HepG2 (cell line): ENCODE measurements at regions not wholly inside any gene's neighbourhood (a gene's known extent, or its start where the extent isn't known, plus 50 kb on each side); places are given as distances from the start of the nearest gene placed in this dataset.

Experiments
- ATAC-seq: fragments of 200-7000 bp; cut with Tn5 transposase; 3 replicates; pipeline ENCODE4 v1.9.1; 2020; ENCODE audit warnings: mild to moderate bottlenecking, moderate library complexity
- BruUV-seq: library from RNA; stranded (reverse); fragments of 400-500 nt; replicated peaks from 2 replicates; lab custom pipeline; 2021; lab: Mats Ljungman, UMichigan
- CTCF ChIA-PET: fragments of 300-600 bp; formaldehyde crosslinking; extraction: SDS; loops from one replicate; lab custom pipeline; 2021; ENCODE audit warnings: low total read pairs, inconsistent platforms, low intra/inter-chr PET ratio; lab: Yijun Ruan, JAX
- POLR2A ChIA-PET: fragments of 350-600 bp; sonication (Branson Sonifier 250); formaldehyde crosslinking; loops from one replicate; lab custom pipeline; 2020; ENCODE audit warnings: antibody characterized with exemption, inconsistent platforms; lab: Yijun Ruan, JAX
- DNase-seq: peaks from one replicate; pipeline ENCODE4 v3.0.0-alpha.2; 2015; ENCODE audit warnings: low spot score
- FAIRE-seq: peaks from 3 replicates; lab custom pipeline; 2011; peaks lifted over from hg19 to GRCh38; lab: Jason Lieb, UNC
- H2AFZ ChIP-seq: one replicate; pipeline ENCODE4 v1.6.1; 2011; ENCODE audit warnings: low read length, inconsistent platforms
- H3K27ac ChIP-seq: fragments of 300-600 bp; 3 replicates; pipeline ENCODE4 v1.8.0; 2011; ENCODE audit warnings: mixed run types, mild to moderate bottlenecking, mixed read lengths, low read length, inconsistent platforms; ENCODE audit not compliant: insufficient read depth; ENCODE audit errors: extremely low read length
- H3K27me3 ChIP-seq, 2 experiments: fragments of 200-600 bp in 1 of 2; 2 replicates in 1 of 2; 3 replicates in 1 of 2; pipeline versions ENCODE4 v1.6.0 to v1.8.0; 2011; ENCODE audit warnings: low read length in 2 of 2, mild to moderate bottlenecking in 2 of 2, moderate library complexity in 2 of 2, inconsistent platforms in 1 of 2; ENCODE audit not compliant: insufficient read depth in 2 of 2, control insufficient read depth in 1 of 2
- H3K36me3 ChIP-seq, 2 experiments: fragments of 200-600 bp in 1 of 2; replicated peaks in 1 of 2; 2 replicates in 1 of 2; 3 replicates in 1 of 2; pipeline versions ENCODE4 v1.5.1 to v1.8.0; 2011; ENCODE audit warnings: low read length in 2 of 2, inconsistent platforms in 1 of 2; ENCODE audit not compliant: insufficient read depth in 2 of 2, control insufficient read depth in 1 of 2
- H3K4me1 ChIP-seq: 2 replicates; pipeline ENCODE4 v1.5.1; 2012; ENCODE audit warnings: low read length, inconsistent platforms; ENCODE audit not compliant: insufficient read depth
- H3K4me2 ChIP-seq: 2 replicates; pipeline ENCODE4 v1.6.0; 2011; ENCODE audit warnings: low read depth, low read length, inconsistent platforms
- H3K4me3 ChIP-seq, 3 experiments: fragments of 200-600 bp in 1 of 3; sonication (generic), shearing (Covaris generic) in 1 of 3; replicated peaks in 1 of 3; 2 replicates each; pipeline ENCODE4 v1.5.1; 2011 to 2016; ENCODE audit warnings: low read length in 3 of 3, inconsistent platforms in 2 of 3, low read depth in 2 of 3, mild to moderate bottlenecking in 2 of 3, control low read depth in 1 of 3, mixed read lengths in 1 of 3; ENCODE audit not compliant: insufficient read depth in 1 of 3
- H3K79me2 ChIP-seq: one replicate; pipeline ENCODE4 v1.6.1; 2011; ENCODE audit warnings: low read length, inconsistent platforms; ENCODE audit not compliant: insufficient read depth
- H3K9ac ChIP-seq: 2 replicates; pipeline ENCODE4 v1.6.0; 2011; ENCODE audit warnings: mild to moderate bottlenecking, low read depth, low read length, inconsistent platforms; ENCODE audit not compliant: insufficient read depth
- H3K9me3 ChIP-seq: 2 replicates; pipeline ENCODE4 v1.5.1; 2012; ENCODE audit warnings: mild to moderate bottlenecking, low read length
- H4K20me1 ChIP-seq: 2 replicates; pipeline ENCODE4 v1.6.0; 2011; ENCODE audit warnings: inconsistent platforms, mild to moderate bottlenecking, low read length, moderate library complexity; ENCODE audit not compliant: insufficient read depth
- ARHGAP35 ChIP-seq: sonication (generic); formaldehyde crosslinking; IDR thresholded peaks from 2 replicates; pipeline ENCODE4 v1.9.0; 2022; ENCODE audit warnings: mild to moderate bottlenecking, inconsistent platforms, moderate library complexity, missing genetic modification reagents, borderline replicate concordance
- ATF1 ChIP-seq: IDR thresholded peaks from 2 replicates; pipeline ENCODE4 v1.6.1; 2016; ENCODE audit warnings: mild to moderate bottlenecking, control low read depth
- CCDC6 ChIP-seq: sonication (generic); formaldehyde crosslinking; IDR thresholded peaks from 2 replicates; pipeline ENCODE4 v1.8.1; 2022; ENCODE audit warnings: mild to moderate bottlenecking, missing genetic modification reagents, moderate library complexity
- CENPT ChIP-seq: sonication (generic); formaldehyde crosslinking; IDR thresholded peaks from 2 replicates; pipeline ENCODE4 v1.8.0; 2022; ENCODE audit warnings: low read depth, mild to moderate bottlenecking, moderate library complexity, missing genetic modification reagents
- DNMT3B ChIP-seq: conservative IDR thresholded peaks from 2 replicates; pipeline ENCODE4 v1.6.1; 2016; ENCODE audit warnings: missing biosample characterization, control low read depth
- FOXJ3 ChIP-seq: sonication (generic); formaldehyde crosslinking; IDR thresholded peaks from 2 replicates; pipeline ENCODE4 v1.4.0; 2020; ENCODE audit warnings: missing genetic modification reagents, mild to moderate bottlenecking, borderline replicate concordance
- GZF1 ChIP-seq: sonication (generic); formaldehyde crosslinking; IDR thresholded peaks from 2 replicates; pipeline ENCODE4 v1.5.1; 2020; ENCODE audit warnings: mild to moderate bottlenecking, missing genetic modification reagents
- MAF1 ChIP-seq: sonication (generic); formaldehyde crosslinking; IDR thresholded peaks from 2 replicates; pipeline ENCODE4 v1.5.0; 2020; ENCODE audit warnings: missing genetic modification reagents, borderline replicate concordance
- SMYD3 ChIP-seq: sonication (generic); formaldehyde crosslinking; IDR thresholded peaks from 2 replicates; pipeline ENCODE4 v1.8.1; 2023; ENCODE audit warnings: mild to moderate bottlenecking, missing genetic modification reagents
- TBP ChIP-seq: sonication (generic); formaldehyde crosslinking; IDR thresholded peaks from 2 replicates; pipeline ENCODE4 v1.5.0; 2020; ENCODE audit warnings: missing genetic modification reagents
- ZNF556 ChIP-seq: sonication (generic); formaldehyde crosslinking; IDR thresholded peaks from 2 replicates; pipeline ENCODE4 v1.4.0; 2020; ENCODE audit warnings: mild to moderate bottlenecking, missing genetic modification reagents, borderline replicate concordance
- WGBS: methylation state at CpG from one replicate; pipeline ENCODE4 v1.1.6; 2017; ENCODE audit warnings: low lambda C conversion rate; 5-methylcytosine and 5-hydroxymethylcytosine counted together
- in situ Hi-C: cut with HindIII; loops from 2 replicates; pipeline ENCODE4 v1.10.0; 2017; ENCODE audit warnings: low pct_unique_long_range_greater_than_20kb; ENCODE audit not compliant: extremely low pct_ligation_motif_present
- intact Hi-C: fragments of 100-400 bp; cut with micrococcal nuclease; formaldehyde crosslinking; loops from one replicate; pipeline ENCODE4 v1.10.0; 2022; ENCODE audit not compliant: unreplicated experiment
- TF ChIP-seq, protein P1 (sequence below): sonication (generic); formaldehyde crosslinking; IDR thresholded peaks from 2 replicates; pipeline ENCODE4 v1.5.0; 2020; ENCODE audit warnings: missing genetic modification reagents
- TF ChIP-seq, protein P2 (sequence below): sonication (generic); formaldehyde crosslinking; IDR thresholded peaks from 2 replicates; pipeline ENCODE4 v1.4.0; 2020; ENCODE audit warnings: mild to moderate bottlenecking, missing genetic modification reagents
- TF ChIP-seq, protein P3 (sequence below): sonication (generic); formaldehyde crosslinking; IDR thresholded peaks from 2 replicates; pipeline ENCODE4 v1.4.0; 2020; ENCODE audit warnings: missing genetic modification reagents, borderline replicate concordance
- TF ChIP-seq, protein P4 (sequence below): sonication (generic); formaldehyde crosslinking; IDR thresholded peaks from 2 replicates; pipeline ENCODE4 v1.5.1; 2020; ENCODE audit warnings: missing genetic modification reagents, mild to moderate bottlenecking, borderline replicate concordance
- TF ChIP-seq, protein P5 (sequence below), 2 experiments: sonication (generic) in 1 of 2; formaldehyde crosslinking in 1 of 2; IDR thresholded peaks; 2 replicates each; pipeline versions ENCODE4 v1.4.0 to v1.6.1; 2016 to 2020; ENCODE audit warnings: borderline replicate concordance in 1 of 2, low read depth in 1 of 2, mild to moderate bottlenecking in 1 of 2, missing genetic modification reagents in 1 of 2
- TF ChIP-seq, protein P6 (sequence below): sonication (generic); formaldehyde crosslinking; IDR thresholded peaks from 2 replicates; pipeline ENCODE4 v1.4.0; 2020; ENCODE audit warnings: missing genetic modification reagents, mild to moderate bottlenecking, borderline replicate concordance

DNA sequence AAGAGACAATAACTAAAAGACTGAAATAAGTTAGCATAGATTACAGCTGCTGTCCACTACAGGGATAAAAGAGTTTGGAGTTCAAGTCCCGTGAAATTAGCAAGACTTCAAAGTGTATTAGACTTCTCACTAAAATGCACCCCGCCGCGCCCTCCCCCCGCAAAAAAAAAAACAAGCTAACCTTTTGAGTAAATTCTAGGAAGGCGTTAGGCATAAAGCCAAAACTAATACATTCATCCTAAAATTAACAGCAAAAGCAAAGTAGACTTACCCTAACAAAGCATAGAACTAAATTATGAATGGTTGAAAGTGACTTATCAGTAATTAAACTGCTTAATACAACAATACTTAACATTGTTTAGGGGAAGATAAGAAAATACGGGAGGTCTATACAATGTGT lies 581.0 kb upstream of the CHORDC1 start:
- no TSS peak for BruUV-seq
- no peak overlapping the region for H3K4me2 ChIP-seq
- no peak for DNase-seq
- H3K9me3 ChIP-seq = no peaks in the 10 kb centered on the region
- H3K27ac ChIP-seq = no peak overlapping the region
- no peak for ATAC-seq
- CTCF ChIA-PET = no interaction called here
- no peaks in the 10 kb centered on the region for H3K36me3 ChIP-seq
- H3K9ac ChIP-seq = no peak overlapping the region
- intact Hi-C loops (no loop called here), in situ Hi-C loops (no loop called here)
- H3K79me2 ChIP-seq = no peaks in the 10 kb centered on the region
- no peaks in the 10 kb centered on the region for H3K27me3 ChIP-seq
- no peak for FAIRE-seq
- 50% methylated on average over 7 of the region's 7 CpGs for WGBS
- POLR2A ChIA-PET = no interaction called here
- H3K4me1 ChIP-seq = no peaks in the 10 kb centered on the region
- no peaks in the 10 kb centered on the region for H4K20me1 ChIP-seq
- H3K4me3 ChIP-seq = no peak overlapping the region
- H2AFZ ChIP-seq = no peak overlapping the region
- TF ChIP-seq ZNF556 (CRISPR knock-in tag) (no peak), TBP (no peak), ATF1 (no peak), DNMT3B (no peak), ARHGAP35 (CRISPR knock-in tag) (no peak), SMYD3 (CRISPR knock-in tag) (no peak), CENPT (CRISPR knock-in tag) (no peak), CCDC6 (CRISPR knock-in tag) (no peak), MAF1 (CRISPR knock-in tag) (no peak), FOXJ3 (no peak), GZF1 (CRISPR knock-in tag) (no peak)
- TF ChIP-seq, protein P1, sequence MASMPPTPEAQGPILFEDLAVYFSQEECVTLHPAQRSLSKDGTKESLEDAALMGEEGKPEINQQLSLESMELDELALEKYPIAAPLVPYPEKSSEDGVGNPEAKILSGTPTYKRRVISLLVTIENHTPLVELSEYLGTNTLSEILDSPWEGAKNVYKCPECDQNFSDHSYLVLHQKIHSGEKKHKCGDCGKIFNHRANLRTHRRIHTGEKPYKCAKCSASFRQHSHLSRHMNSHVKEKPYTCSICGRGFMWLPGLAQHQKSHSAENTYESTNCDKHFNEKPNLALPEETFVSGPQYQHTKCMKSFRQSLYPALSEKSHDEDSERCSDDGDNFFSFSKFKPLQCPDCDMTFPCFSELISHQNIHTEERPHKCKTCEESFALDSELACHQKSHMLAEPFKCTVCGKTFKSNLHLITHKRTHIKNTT (CRISPR knock-in tag) = no peak
- TF ChIP-seq, protein P2, sequence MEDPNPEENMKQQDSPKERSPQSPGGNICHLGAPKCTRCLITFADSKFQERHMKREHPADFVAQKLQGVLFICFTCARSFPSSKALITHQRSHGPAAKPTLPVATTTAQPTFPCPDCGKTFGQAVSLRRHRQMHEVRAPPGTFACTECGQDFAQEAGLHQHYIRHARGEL (CRISPR knock-in tag) = no peak
- TF ChIP-seq, protein P3, sequence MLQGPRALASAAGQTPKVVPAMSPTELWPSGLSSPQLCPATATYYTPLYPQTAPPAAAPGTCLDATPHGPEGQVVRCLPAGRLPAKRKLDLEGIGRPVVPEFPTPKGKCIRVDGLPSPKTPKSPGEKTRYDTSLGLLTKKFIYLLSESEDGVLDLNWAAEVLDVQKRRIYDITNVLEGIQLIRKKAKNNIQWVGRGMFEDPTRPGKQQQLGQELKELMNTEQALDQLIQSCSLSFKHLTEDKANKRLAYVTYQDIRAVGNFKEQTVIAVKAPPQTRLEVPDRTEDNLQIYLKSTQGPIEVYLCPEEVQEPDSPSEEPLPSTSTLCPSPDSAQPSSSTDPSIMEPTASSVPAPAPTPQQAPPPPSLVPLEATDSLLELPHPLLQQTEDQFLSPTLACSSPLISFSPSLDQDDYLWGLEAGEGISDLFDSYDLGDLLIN = no peak
- TF ChIP-seq, protein P4, sequence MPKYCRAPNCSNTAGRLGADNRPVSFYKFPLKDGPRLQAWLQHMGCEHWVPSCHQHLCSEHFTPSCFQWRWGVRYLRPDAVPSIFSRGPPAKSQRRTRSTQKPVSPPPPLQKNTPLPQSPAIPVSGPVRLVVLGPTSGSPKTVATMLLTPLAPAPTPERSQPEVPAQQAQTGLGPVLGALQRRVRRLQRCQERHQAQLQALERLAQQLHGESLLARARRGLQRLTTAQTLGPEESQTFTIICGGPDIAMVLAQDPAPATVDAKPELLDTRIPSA (CRISPR knock-in tag) = no peak
- TF ChIP-seq, protein P5, sequence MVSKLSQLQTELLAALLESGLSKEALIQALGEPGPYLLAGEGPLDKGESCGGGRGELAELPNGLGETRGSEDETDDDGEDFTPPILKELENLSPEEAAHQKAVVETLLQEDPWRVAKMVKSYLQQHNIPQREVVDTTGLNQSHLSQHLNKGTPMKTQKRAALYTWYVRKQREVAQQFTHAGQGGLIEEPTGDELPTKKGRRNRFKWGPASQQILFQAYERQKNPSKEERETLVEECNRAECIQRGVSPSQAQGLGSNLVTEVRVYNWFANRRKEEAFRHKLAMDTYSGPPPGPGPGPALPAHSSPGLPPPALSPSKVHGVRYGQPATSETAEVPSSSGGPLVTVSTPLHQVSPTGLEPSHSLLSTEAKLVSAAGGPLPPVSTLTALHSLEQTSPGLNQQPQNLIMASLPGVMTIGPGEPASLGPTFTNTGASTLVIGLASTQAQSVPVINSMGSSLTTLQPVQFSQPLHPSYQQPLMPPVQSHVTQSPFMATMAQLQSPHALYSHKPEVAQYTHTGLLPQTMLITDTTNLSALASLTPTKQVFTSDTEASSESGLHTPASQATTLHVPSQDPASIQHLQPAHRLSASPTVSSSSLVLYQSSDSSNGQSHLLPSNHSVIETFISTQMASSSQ (IDR thresholded peaks at IDR 0.05; ENCODE audit: low read depth) = no peak
- TF ChIP-seq, protein P5 (CRISPR knock-in tag; IDR thresholded peaks at IDR 0.05; ENCODE audit: borderline replicate concordance) = no peak
- TF ChIP-seq, protein P6, sequence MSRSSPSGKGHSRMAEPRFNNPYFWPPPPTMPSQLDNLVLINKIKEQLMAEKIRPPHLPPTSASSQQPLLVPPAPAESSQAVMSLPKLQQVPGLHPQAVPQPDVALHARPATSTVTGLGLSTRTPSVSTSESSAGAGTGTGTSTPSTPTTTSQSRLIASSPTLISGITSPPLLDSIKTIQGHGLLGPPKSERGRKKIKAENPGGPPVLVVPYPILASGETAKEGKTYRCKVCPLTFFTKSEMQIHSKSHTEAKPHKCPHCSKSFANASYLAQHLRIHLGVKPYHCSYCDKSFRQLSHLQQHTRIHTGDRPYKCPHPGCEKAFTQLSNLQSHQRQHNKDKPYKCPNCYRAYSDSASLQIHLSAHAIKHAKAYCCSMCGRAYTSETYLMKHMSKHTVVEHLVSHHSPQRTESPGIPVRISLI (CRISPR knock-in tag) = no peak
